Pancreas (tissue), 10 donors: ENCODE measurements at regions not wholly inside any gene's neighbourhood (a gene's known extent, or its start where the extent isn't known, plus 50 kb on each side); places are given as distances from the start of the nearest gene placed in this dataset.
A peak's percentile ranks its signal among the peaks of the same experiment; 100 is the strongest.
"Not testable (repeated sequence)": the region's sequence is repeated elsewhere in the genome, so short reads cannot be mapped to it uniquely, and the experiment has no call there.

Experiments used
- ATAC-seq, 4 donors: fragments of 200-7000 bp; cut with Tn5 transposase; one replicate each; pipeline versions ENCODE4 v1.8.0 to v1.9.1; 2020; ENCODE audit warnings: mild to moderate bottlenecking in 4 of 4, moderate library complexity in 4 of 4
- DNase-seq, 6 donors: peaks; one replicate each; pipeline ENCODE4 v3.0.0-alpha.2; 2020
- FAIRE-seq: peaks from 2 replicates; lab custom pipeline; 2012; peaks lifted over from hg19 to GRCh38; lab: Jason Lieb, UNC
- H3K27ac ChIP-seq, 4 donors: fragments of 200-600 bp; sonication (generic); 1 replicate in 3 of 4; 2 replicates in 1 of 4; pipeline versions ENCODE4 v1.5.0 to v1.8.0; 2020
- H3K27me3 ChIP-seq, 4 donors: fragments of 200-600 bp; one replicate each; pipeline ENCODE4 v1.8.0; 2021
- H3K36me3 ChIP-seq, 3 donors: fragments of 200-600 bp; sonication (generic) in 1 of 3; one replicate each; pipeline versions ENCODE4 v1.5.0 to v1.8.0; 2020 to 2021
- H3K4me1 ChIP-seq, 3 donors: fragments of 200-600 bp; one replicate each; pipeline ENCODE4 v1.8.0; 2021
- H3K4me3 ChIP-seq, 4 donors: fragments of 200-600 bp; sonication (generic) in 2 of 4; one replicate each; pipeline versions ENCODE4 v1.5.0 to v1.8.0; 2020 to 2021
- H3K9me3 ChIP-seq, 4 donors: fragments of 200-600 bp; one replicate each; pipeline ENCODE4 v1.8.0; 2021
- WGBS, 2 donors: extraction: QIAGEN DNeasy Blood & Tissue Kit; methylation state at CpG; one replicate each; pipeline ENCODE4 v1.1.7; 2013; 5-methylcytosine and 5-hydroxymethylcytosine counted together
- intact Hi-C, 3 donors: fragments of 100-400 bp; cut with DNase I; formaldehyde crosslinking; loops; one replicate each; pipeline versions ENCODE4 v1.11.1 to v1.14.2; 2022
- TF ChIP-seq, protein P1 (sequence below), 4 donors: fragments of 200-600 bp; sonication (generic) in 3 of 4; IDR thresholded peaks; one replicate each; pipeline versions ENCODE4 v1.5.0 to v1.8.0; 2021; ENCODE audit warnings: antibody characterized with exemption in 4 of 4
- donor health status: healthy with polysubstance abuse.
- donor health status: DM: no; HTN: no; CAD: no; lungs with moderate emphysema.
- donor health status: DM: no; HTN: no; CAD: no.
- donor health status: control.
- donor health status: control.
- donor health status: Bipolar disorder and iron deficiency.
- donor health status: DM: yes; HTN: yes; CAD: no.
- donor health status: DM: no; HTN: no; CAD: no.
- donor health status: DM: no; HTN: no; CAD: no.
- donor health status: DM: yes; HTN: yes; CAD: no.

DNA sequence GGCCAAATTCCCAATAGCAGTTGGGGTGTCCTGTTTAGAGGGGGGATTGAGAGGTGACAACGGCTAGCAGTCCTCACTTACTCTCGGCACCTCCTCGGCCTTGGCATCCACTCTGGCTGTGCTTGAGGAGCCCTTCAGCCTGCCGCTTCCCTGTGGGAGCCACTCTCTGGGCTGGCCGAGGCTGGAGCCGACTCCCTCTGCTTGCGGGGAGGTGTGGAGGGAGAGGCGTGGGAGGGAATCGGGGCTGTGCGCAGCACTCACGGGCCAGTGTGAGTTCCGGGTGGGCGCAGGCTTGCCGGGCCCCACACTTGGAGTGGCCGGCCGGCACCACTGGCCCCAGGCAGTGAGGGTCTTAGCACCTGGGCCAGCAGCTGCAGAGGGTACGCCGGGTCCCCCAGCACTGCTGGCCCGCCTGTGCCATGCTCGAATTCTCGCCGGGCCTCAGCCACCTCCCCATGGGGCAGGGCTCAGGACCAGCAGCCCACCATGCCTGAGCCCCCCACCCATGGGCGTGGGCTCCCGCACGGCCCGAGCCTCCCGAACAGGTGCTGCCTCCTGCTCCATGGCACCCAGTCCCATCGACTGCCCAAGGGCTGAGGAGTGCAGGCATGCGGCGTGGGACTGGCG, 705.9 kb upstream of the ZNF804A start:
- intact Hi-C loops = no loop called here
- WGBS, 2 donors = 93 to 95% methylated on average over 21 to 31 of the region's 31 CpGs
- peak in 2 of 6 donors; percentile 52 to 66 for DNase-seq
- no peaks in the 10 kb centered on the region for H3K4me1 ChIP-seq
- ATAC-seq = no peak
- no peak for FAIRE-seq
- H3K27me3 ChIP-seq = no peaks in the 10 kb centered on the region
- no peak overlapping the region for H3K27ac ChIP-seq
- no peaks in the 10 kb centered on the region for H3K9me3 ChIP-seq
- TF ChIP-seq, protein P1, sequence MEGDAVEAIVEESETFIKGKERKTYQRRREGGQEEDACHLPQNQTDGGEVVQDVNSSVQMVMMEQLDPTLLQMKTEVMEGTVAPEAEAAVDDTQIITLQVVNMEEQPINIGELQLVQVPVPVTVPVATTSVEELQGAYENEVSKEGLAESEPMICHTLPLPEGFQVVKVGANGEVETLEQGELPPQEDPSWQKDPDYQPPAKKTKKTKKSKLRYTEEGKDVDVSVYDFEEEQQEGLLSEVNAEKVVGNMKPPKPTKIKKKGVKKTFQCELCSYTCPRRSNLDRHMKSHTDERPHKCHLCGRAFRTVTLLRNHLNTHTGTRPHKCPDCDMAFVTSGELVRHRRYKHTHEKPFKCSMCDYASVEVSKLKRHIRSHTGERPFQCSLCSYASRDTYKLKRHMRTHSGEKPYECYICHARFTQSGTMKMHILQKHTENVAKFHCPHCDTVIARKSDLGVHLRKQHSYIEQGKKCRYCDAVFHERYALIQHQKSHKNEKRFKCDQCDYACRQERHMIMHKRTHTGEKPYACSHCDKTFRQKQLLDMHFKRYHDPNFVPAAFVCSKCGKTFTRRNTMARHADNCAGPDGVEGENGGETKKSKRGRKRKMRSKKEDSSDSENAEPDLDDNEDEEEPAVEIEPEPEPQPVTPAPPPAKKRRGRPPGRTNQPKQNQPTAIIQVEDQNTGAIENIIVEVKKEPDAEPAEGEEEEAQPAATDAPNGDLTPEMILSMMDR (IDR thresholded peaks at IDR 0.05) = no peak
- no peak overlapping the region for H3K4me3 ChIP-seq
- H3K36me3 ChIP-seq = no peaks in the 10 kb centered on the region

DNA sequence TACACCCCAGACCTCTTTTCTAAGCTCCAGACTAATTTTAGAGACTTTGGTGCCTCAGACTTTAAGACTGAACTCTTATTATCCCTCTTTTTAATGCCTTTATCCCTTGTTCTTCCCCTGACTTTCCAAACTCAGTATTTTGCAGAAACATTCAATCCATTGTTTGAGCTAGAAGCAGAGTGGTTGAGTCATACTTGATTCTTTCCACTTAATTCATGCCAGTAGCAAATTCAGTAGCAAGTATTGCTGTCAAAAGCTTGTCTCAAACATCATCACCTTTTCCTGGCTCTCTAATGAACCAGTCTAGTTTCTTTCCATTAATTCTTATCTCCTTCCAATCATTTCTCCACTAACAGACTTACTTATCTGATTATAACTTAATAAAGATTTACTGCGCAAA, 699.7 kb upstream of the ZNF804A start:
- intact Hi-C loops = no loop called here
- no peaks in the 10 kb centered on the region for H3K4me1 ChIP-seq
- FAIRE-seq (no peak), ATAC-seq (no peak), DNase-seq (no peak)
- TF ChIP-seq, protein P1 (IDR thresholded peaks at IDR 0.05) = no peak
- H3K4me3 ChIP-seq = no peak overlapping the region
- no peaks in the 10 kb centered on the region for H3K9me3 ChIP-seq
- no peaks in the 10 kb centered on the region for H3K27me3 ChIP-seq
- WGBS, 2 donors = 66 to 75% methylated on average over 1 of the region's 1 CpG
- no peaks in the 10 kb centered on the region for H3K36me3 ChIP-seq
- no peak overlapping the region for H3K27ac ChIP-seq

DNA sequence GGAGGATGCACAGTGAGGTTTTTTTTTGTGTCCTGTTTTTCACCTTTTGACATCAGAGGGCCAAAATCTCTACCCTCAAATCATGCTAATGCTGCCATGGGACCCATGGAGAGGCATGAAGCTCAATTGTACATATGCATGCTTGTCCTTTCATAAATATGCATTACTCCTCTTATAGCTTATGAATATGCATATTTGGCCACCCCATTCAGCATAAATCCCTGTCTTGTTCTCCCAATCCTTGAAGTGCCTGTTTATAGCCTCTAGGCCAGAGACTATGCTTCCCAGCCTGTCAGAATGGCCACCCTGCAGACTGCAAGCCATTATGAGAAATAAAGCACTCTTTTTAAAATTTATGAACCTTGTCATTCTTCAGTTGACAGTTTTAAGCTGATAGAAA, 696.4 kb upstream of the ZNF804A start:
- Histone ChIP-seq H3K36me3 (no peaks in the 10 kb centered on the region), H3K4me1 (no peaks in the 10 kb centered on the region), H3K27ac (no peak overlapping the region), H3K4me3 (no peak overlapping the region), H3K9me3 (no peaks in the 10 kb centered on the region), H3K27me3 (no peaks in the 10 kb centered on the region)
- no peak for FAIRE-seq
- DNase-seq = no peak
- intact Hi-C loops = no loop called here
- TF ChIP-seq, protein P1 (IDR thresholded peaks at IDR 0.05) = no peak
- ATAC-seq = no peak

DNA sequence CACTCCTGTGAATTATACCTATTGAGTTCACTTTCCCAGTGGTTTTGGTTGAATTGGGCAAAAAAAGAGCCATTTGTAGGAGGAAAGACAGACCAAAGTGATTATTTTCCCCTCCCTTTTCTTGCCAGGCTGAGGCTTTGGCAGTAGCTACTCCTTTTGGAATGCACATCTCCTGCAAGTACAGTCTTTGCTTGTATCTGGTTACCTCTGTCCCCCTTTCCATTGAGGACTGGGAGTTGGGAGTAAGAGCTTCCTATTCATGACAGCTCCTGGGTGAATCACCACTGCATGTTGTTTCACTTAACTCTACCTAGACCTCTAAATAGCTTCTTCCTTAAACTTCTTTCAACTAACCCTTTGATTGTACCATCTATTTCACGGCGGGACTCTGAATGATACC, 695.3 kb upstream of the ZNF804A start:
- DNase-seq = no peak
- TF ChIP-seq, protein P1 (IDR thresholded peaks at IDR 0.05) = no peak

DNA sequence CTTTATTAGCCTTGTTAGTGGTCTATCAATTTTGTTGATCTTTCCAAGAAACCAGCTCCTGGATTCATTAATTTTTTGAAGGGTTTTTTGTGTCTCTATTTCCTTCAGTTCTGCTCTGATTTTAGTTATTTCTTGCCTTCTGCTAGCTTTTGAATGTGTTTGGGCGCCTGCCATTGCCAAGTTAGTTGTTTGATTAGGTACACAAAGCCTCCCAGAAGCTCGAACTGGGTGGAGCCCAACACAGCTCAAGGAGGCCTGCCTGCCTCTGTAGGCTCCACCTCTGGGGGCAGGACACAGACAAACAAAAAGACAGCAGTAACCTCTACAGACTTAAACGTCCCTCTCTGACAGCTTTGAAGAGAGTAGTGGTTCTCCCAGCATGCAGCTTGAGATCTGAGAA, 682.3 kb upstream of the ZNF804A start:
- not testable (repeated sequence) for FAIRE-seq

More for the DNA sequence above, 695.3 kb upstream of the ZNF804A start:
- no peaks in the 10 kb centered on the region for H3K36me3 ChIP-seq
- no peaks in the 10 kb centered on the region for H3K27me3 ChIP-seq
- no peak overlapping the region for H3K27ac ChIP-seq
- no peak overlapping the region for H3K4me3 ChIP-seq
- WGBS, 2 donors = 97 to 100% methylated on average over 2 of the region's 2 CpGs
- no peak for FAIRE-seq
- ATAC-seq = no peak
- H3K9me3 ChIP-seq = no peaks in the 10 kb centered on the region
- intact Hi-C loops = no loop called here
- H3K4me1 ChIP-seq = no peaks in the 10 kb centered on the region

More for the DNA sequence above, 682.3 kb upstream of the ZNF804A start:
- H3K9me3 ChIP-seq, H3K36me3 ChIP-seq, H3K27me3 ChIP-seq, ATAC-seq, intact Hi-C loops, H3K4me1 ChIP-seq, H3K4me3 ChIP-seq, H3K27ac ChIP-seq: not testable (repeated sequence)
- WGBS, 2 donors = 28% methylated on average over 3 of the region's 3 CpGs
- DNase-seq = peak in 1 of 6 donors; percentile 19
